Activated CD8-positive, alpha-beta T cell treated with anti-CD3 and anti-CD28 coated beads, Interleukin-2, amount 10 ng/mL, durations not matched to agents 7 days and 5 days (primary cell): ENCODE measurements at regions not wholly inside any gene's neighbourhood (a gene's known extent, or its start where the extent isn't known, plus 50 kb on each side); places are given as distances from the start of the nearest gene placed in this dataset.
"Not testable (repeated sequence)": the region's sequence is repeated elsewhere in the genome, so short reads cannot be mapped to it uniquely, and the experiment has no call there.

Source experiments
- ATAC-seq: fragments of 150-1000 bp; cut with Tn5 transposase; one replicate; pipeline ENCODE4 v1.10.0; 2021; ENCODE audit warnings: moderate library complexity
- CTCF ChIA-PET: fragments of 350-600 bp; sonication (Branson Sonifier 250); formaldehyde crosslinking; loops from one replicate; lab custom pipeline; 2021; ENCODE audit warnings: antibody characterized with exemption; lab: Charles Lee
- POLR2A ChIA-PET: fragments of 350-600 bp; sonication (Branson Sonifier 250); formaldehyde crosslinking; loops from one replicate; lab custom pipeline; 2021; ENCODE audit warnings: antibody characterized with exemption; lab: Charles Lee
- DNase-seq: peaks from one replicate; pipeline ENCODE4 v3.0.0-alpha.2; 2020
- H3K27ac Mint-ChIP-seq: one replicate; pipeline ENCODE4 v1.8.0; 2021; ENCODE audit warnings: mild to moderate bottlenecking, mixed read lengths
- H3K27me3 Mint-ChIP-seq: one replicate; pipeline ENCODE4 v1.8.0; 2021; ENCODE audit warnings: low read depth, mixed read lengths
- H3K36me3 Mint-ChIP-seq: one replicate; pipeline ENCODE4 v1.8.0; 2021; ENCODE audit warnings: low read depth, mixed read lengths
- H3K4me1 Mint-ChIP-seq: one replicate; pipeline ENCODE4 v1.8.0; 2021; ENCODE audit warnings: low read depth, mixed read lengths
- H3K4me3 Mint-ChIP-seq: one replicate; pipeline ENCODE4 v1.8.0; 2021; ENCODE audit warnings: mild to moderate bottlenecking, mixed read lengths
- H3K9me3 Mint-ChIP-seq: one replicate; pipeline ENCODE4 v1.8.0; 2022; ENCODE audit warnings: mixed read lengths; ENCODE audit not compliant: insufficient read depth

GRCh38 chr16:86248310-86248905, 261.9 kb upstream of the FOXF1 start:
- H3K4me1 Mint-ChIP-seq, result no peaks in the 10 kb centered on the region
- POLR2A ChIA-PET, result no interaction called here
- CTCF ChIA-PET, result no interaction called here
- no peaks in the 10 kb centered on the region for H3K9me3 Mint-ChIP-seq
- no peaks in the 10 kb centered on the region for H3K36me3 Mint-ChIP-seq
- H3K27ac Mint-ChIP-seq, result no peak overlapping the region
- no peak for ATAC-seq
- DNase-seq, result no peak
- no peaks in the 10 kb centered on the region for H3K27me3 Mint-ChIP-seq
- H3K4me3 Mint-ChIP-seq, result no peak overlapping the region

DNA sequence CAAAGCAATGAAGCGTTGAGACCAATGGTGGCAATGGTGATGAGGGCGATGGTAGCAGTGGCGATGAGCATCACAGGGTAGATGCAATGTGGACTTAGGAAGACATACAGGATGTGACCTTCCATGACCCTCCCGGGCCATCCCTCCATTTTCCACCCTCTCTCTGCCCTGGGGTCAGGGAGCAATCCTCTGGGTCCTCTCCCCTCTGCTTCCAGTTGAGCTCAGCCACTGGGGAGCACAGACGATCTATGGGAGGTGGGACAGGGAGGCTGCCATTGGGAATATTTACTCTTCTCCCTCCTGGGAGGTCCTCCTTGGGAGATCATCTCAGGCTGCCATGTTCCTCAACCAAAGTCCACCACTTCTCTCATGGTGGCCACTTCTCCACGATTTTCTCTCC, 260.7 kb upstream of the FOXF1 start:
- POLR2A ChIA-PET, result no interaction called here
- CTCF ChIA-PET, result no interaction called here
- no peaks in the 10 kb centered on the region for H3K27me3 Mint-ChIP-seq
- H3K27ac Mint-ChIP-seq, result no peak overlapping the region
- no peak overlapping the region for H3K4me3 Mint-ChIP-seq
- DNase-seq (no peak), ATAC-seq (no peak)
- no peaks in the 10 kb centered on the region for H3K4me1 Mint-ChIP-seq
- H3K36me3 Mint-ChIP-seq, result no peaks in the 10 kb centered on the region
- no peaks in the 10 kb centered on the region for H3K9me3 Mint-ChIP-seq

DNA sequence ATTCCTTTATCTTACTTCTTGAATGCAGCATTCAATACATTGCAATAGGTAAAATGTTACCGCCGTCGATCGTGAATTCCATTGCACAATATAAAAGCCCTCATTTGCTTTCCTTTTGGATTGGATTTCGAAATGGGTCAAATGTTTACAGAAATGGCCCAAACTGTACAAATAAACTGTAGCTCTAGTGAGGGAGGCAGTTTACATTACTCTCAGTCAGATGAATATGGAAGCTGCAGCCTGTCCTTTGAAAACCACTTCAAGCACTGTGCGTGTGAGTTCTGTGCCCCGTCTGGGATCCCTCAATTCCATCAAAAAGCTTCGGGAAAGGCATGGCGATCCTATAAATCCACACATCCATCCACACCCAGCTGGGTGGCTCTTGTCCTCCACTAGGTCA, 258.6 kb upstream of the FOXF1 start:
- ATAC-seq (no peak), DNase-seq (no peak)
- Mint-ChIP-seq H3K27ac (no peak overlapping the region), H3K36me3 (no peaks in the 10 kb centered on the region), H3K27me3 (peaks cover 5% of the 10 kb centered on the region), H3K4me1 (no peaks in the 10 kb centered on the region), H3K4me3 (no peak overlapping the region), H3K9me3 (peaks cover 6% of the 10 kb centered on the region)
- ChIA-PET CTCF (no interaction called here), POLR2A (no interaction called here)

- no peaks in the 10 kb centered on the region for H3K36me3 Mint-ChIP-seq
- POLR2A ChIA-PET, result no interaction called here
- DNase-seq (no peak), ATAC-seq (no peak)
- no peak overlapping the region for H3K27ac Mint-ChIP-seq
- no peaks in the 10 kb centered on the region for H3K4me1 Mint-ChIP-seq
- H3K9me3 Mint-ChIP-seq, result peaks cover 6% of the 10 kb centered on the region
- no peak overlapping the region for H3K4me3 Mint-ChIP-seq
- peaks cover 5% of the 10 kb centered on the region for H3K27me3 Mint-ChIP-seq
- CTCF ChIA-PET, result interaction anchor here (0.6 to 1.4 kb wide), 4 partner anchors 50 to 431 kb away, joined by 3 read pairs; no protein-coding TSS in a partner anchor
These were observed 257.7 kb upstream of the FOXF1 start for GRCh38 chr16:86252596-86252995.

- CTCF ChIA-PET, result no interaction called here
- H3K4me3 Mint-ChIP-seq, result no peak overlapping the region
- H3K36me3 Mint-ChIP-seq, result no peaks in the 10 kb centered on the region
- DNase-seq (no peak), ATAC-seq (no peak)
- no peaks in the 10 kb centered on the region for H3K4me1 Mint-ChIP-seq
- no peak overlapping the region for H3K27ac Mint-ChIP-seq
- peaks cover 5% of the 10 kb centered on the region for H3K27me3 Mint-ChIP-seq
- POLR2A ChIA-PET, result no interaction called here
- H3K9me3 Mint-ChIP-seq, result peaks cover 6% of the 10 kb centered on the region
These were observed 254.4 kb upstream of the FOXF1 start for GRCh38 chr16:86255966-86256365.

DNA sequence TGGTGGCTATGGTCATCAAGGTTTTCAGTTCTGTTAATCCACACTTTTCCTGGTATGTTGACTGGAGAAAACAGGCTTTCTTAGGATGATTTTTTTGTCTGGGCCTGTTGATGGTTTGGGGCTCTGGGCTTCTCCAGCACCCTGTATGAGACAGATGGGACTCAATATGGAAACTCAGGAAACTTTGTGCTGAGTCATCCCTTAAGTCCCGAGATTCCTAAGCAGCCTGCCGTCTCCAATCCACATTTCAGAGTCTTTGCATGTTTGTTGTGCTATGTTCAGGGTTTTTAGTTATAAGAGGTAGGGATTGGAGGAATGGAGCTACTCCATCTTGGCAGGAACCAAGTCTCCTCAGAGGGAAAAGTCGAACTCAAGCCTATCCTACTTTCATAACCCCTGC, 253.3 kb upstream of the FOXF1 start:
- no peaks in the 10 kb centered on the region for H3K36me3 Mint-ChIP-seq
- H3K27me3 Mint-ChIP-seq, result peaks cover 5% of the 10 kb centered on the region
- ChIA-PET POLR2A (no interaction called here), CTCF (no interaction called here)
- no peak for DNase-seq
- H3K4me3 Mint-ChIP-seq, result no peak overlapping the region
- H3K27ac Mint-ChIP-seq, result no peak overlapping the region
- no peak for ATAC-seq
- H3K9me3 Mint-ChIP-seq, result peaks cover 9% of the 10 kb centered on the region
- no peaks in the 10 kb centered on the region for H3K4me1 Mint-ChIP-seq

DNA sequence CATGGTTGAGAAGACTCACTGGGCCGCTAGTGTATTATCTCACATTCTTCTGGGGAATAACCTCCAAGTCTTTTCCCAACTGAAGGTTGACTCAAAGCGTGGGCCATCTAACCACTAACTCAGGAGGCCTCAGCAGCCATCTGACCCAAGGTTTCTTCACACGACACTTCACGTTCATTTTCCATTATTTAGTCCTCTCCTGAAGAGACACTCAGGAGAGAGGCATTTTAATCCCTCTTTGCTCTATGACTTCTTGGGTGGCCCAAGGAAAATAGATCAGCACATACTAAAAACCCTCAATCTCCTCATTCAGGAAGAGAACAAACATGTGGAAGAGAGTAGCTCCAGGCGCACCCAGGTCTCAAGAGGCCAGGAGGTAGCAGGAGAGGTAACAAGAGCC, 252.8 kb upstream of the FOXF1 start:
- Mint-ChIP-seq H3K27me3 (peaks cover 5% of the 10 kb centered on the region), H3K27ac (no peak overlapping the region), H3K36me3 (no peaks in the 10 kb centered on the region), H3K4me1 (no peaks in the 10 kb centered on the region), H3K9me3 (peaks cover 10% of the 10 kb centered on the region), H3K4me3 (no peak overlapping the region)
- DNase-seq, result no peak
- ATAC-seq, result no peak
- CTCF ChIA-PET, result no interaction called here
- POLR2A ChIA-PET, result no interaction called here

- H3K4me3 Mint-ChIP-seq, result no peak overlapping the region
- no peak for DNase-seq
- ATAC-seq, result no peak
- H3K27ac Mint-ChIP-seq, result no peak overlapping the region
- H3K9me3 Mint-ChIP-seq, result peaks cover 10% of the 10 kb centered on the region
- ChIA-PET CTCF (no interaction called here), POLR2A (no interaction called here)
- H3K4me1 Mint-ChIP-seq, result no peaks in the 10 kb centered on the region
- H3K36me3 Mint-ChIP-seq, result no peaks in the 10 kb centered on the region
- H3K27me3 Mint-ChIP-seq, result peaks cover 5% of the 10 kb centered on the region
These were observed 251.6 kb upstream of the FOXF1 start for GRCh38 chr16:86258713-86259112.

DNA sequence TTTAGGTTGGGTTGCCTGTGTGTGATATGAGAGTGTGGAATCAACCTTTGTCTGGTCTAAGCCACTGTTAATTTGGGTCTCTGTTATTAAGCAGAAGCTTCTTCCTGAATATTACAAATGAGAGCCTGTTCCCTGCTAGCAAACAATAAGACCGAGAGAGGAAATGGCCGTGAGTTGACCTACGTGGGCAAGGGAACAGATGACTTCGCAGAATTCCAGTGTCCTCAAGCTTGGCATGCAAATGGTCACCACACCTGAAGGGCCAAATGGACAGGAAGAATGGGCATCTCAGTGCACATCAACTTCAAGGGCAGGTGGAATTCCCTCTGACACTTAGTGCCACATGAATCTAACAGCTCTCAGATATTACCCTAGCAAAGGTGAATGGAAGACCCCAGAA, 250.8 kb upstream of the FOXF1 start:
- H3K4me1 Mint-ChIP-seq, result no peaks in the 10 kb centered on the region
- H3K27me3 Mint-ChIP-seq, result peaks cover 5% of the 10 kb centered on the region
- H3K36me3 Mint-ChIP-seq, result no peaks in the 10 kb centered on the region
- no peak for ATAC-seq
- no peak overlapping the region for H3K4me3 Mint-ChIP-seq
- DNase-seq, result no peak
- H3K27ac Mint-ChIP-seq, result no peak overlapping the region
- peaks cover 10% of the 10 kb centered on the region for H3K9me3 Mint-ChIP-seq
- ChIA-PET POLR2A (no interaction called here), CTCF (no interaction called here)

GRCh38 chr16:86261379-86261778, 248.9 kb upstream of the FOXF1 start:
- ChIA-PET POLR2A (no interaction called here), CTCF (no interaction called here)
- DNase-seq (no peak), ATAC-seq (no peak)
- H3K27ac Mint-ChIP-seq, result no peak overlapping the region
- no peaks in the 10 kb centered on the region for H3K36me3 Mint-ChIP-seq
- H3K9me3 Mint-ChIP-seq, result peaks cover 4% of the 10 kb centered on the region
- no peaks in the 10 kb centered on the region for H3K4me1 Mint-ChIP-seq
- H3K4me3 Mint-ChIP-seq, result no peak overlapping the region
- H3K27me3 Mint-ChIP-seq, result no peaks in the 10 kb centered on the region

DNA sequence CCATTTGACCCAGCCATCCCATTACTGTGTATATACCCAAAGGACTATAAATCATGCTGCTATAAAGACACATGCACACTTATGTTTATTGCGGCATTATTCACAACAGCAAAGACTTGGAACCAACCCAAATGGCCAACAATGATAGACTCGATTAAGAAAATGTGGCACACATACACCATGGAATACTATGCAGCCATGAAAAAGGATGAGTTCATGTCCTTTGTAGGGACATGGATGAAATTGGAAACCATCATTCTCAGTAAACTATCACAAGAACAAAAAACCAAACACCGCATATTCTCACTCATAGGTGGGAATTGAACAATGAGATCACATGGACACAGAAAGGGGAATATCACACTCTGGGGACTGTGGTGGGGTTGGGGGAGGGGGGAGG, 242.7 kb upstream of the FOXF1 start:
- H3K27me3 Mint-ChIP-seq, DNase-seq, H3K27ac Mint-ChIP-seq, CTCF ChIA-PET, POLR2A ChIA-PET, H3K4me3 Mint-ChIP-seq, ATAC-seq, H3K9me3 Mint-ChIP-seq, H3K36me3 Mint-ChIP-seq, H3K4me1 Mint-ChIP-seq: not testable (repeated sequence)

GRCh38 chr16:86270696-86271095, 239.6 kb upstream of the FOXF1 start:
- Mint-ChIP-seq H3K4me1 (no peaks in the 10 kb centered on the region), H3K9me3 (no peaks in the 10 kb centered on the region), H3K4me3 (no peak overlapping the region), H3K36me3 (no peaks in the 10 kb centered on the region), H3K27me3 (peaks cover 3% of the 10 kb centered on the region), H3K27ac (no peak overlapping the region)
- POLR2A ChIA-PET, result no interaction called here
- no peak for ATAC-seq
- no peak for DNase-seq
- CTCF ChIA-PET, result no interaction called here

GRCh38 chr16:86272744-86273143, 237.6 kb upstream of the FOXF1 start:
- Mint-ChIP-seq H3K27me3 (peaks cover 3% of the 10 kb centered on the region), H3K4me1 (no peaks in the 10 kb centered on the region), H3K27ac (no peak overlapping the region), H3K4me3 (no peak overlapping the region), H3K9me3 (no peaks in the 10 kb centered on the region), H3K36me3 (no peaks in the 10 kb centered on the region)
- POLR2A ChIA-PET, result interaction anchor here (1.0 kb wide), 1 partner anchor 250 kb away, joined by 3 read pairs; no protein-coding TSS in a partner anchor
- no peak for DNase-seq
- ATAC-seq, result no peak
- CTCF ChIA-PET, result no interaction called here
